HEK293 (cell line): ENCODE measurements at regions not wholly inside any gene's neighbourhood (a gene's known extent, or its start where the extent isn't known, plus 50 kb on each side); places are given as distances from the start of the nearest gene placed in this dataset.

Source experiments
- CTCF ChIA-PET: fragments of 350-600 bp; formaldehyde crosslinking; extraction: SDS; loops from one replicate; lab custom pipeline; 2021; ENCODE audit warnings: antibody characterized with exemption; lab: Yijun Ruan, JAX
- POLR2A ChIA-PET: fragments of 300-600 bp; formaldehyde crosslinking; extraction: SDS; loops from one replicate; lab custom pipeline; 2020; ENCODE audit warnings: antibody characterized with exemption, inconsistent platforms; lab: Yijun Ruan, JAX
- H3K27ac ChIP-seq: fragments of 200-500 bp; sonication (Bioruptor generic); 2 replicates; pipeline ENCODE4 v1.5.1; 2014; ENCODE audit warnings: low read depth, low read length, control low read depth, inconsistent platforms; ENCODE audit errors: extremely low read depth
- H3K36me3 ChIP-seq, 2 experiments: fragments of 200-500 bp in 1 of 2; sonication (Bioruptor generic) in 1 of 2; 1 replicate in 1 of 2; 2 replicates in 1 of 2; pipeline ENCODE4 v1.5.1; 2014 to 2017; ENCODE audit warnings: inconsistent platforms in 2 of 2, low read length in 2 of 2; ENCODE audit not compliant: control insufficient read depth in 2 of 2, insufficient read depth in 1 of 2
- H3K4me1 ChIP-seq: fragments of 200-500 bp; sonication (Bioruptor generic); 2 replicates; pipeline ENCODE4 v1.5.1; 2014; ENCODE audit warnings: mild to moderate bottlenecking, low read length, inconsistent platforms; ENCODE audit not compliant: control insufficient read depth, insufficient read depth
- H3K4me3 ChIP-seq: 2 replicates; pipeline ENCODE4 v1.5.1; 2011; ENCODE audit warnings: low read depth, mild to moderate bottlenecking, control low read depth, low read length, moderate library complexity
- H3K9me3 ChIP-seq: fragments of 200-500 bp; sonication (Bioruptor generic); 2 replicates; pipeline ENCODE4 v1.5.1; 2014; ENCODE audit warnings: low read depth, low read length, inconsistent platforms; ENCODE audit not compliant: control insufficient read depth, insufficient read depth
- GFI1B ChIP-seq: fragments of 450-650 bp; formaldehyde crosslinking; IDR thresholded peaks from 2 replicates; pipeline ENCODE4 v1.5.1; 2016; ENCODE audit warnings: missing biosample characterization, missing genetic modification characterization
- PRDM10 ChIP-seq: fragments of 450-650 bp; formaldehyde crosslinking; IDR thresholded peaks from 2 replicates; pipeline ENCODE4 v1.5.1; 2016; ENCODE audit warnings: missing biosample characterization, missing genetic modification characterization
- RBAK ChIP-seq: fragments of 450-650 bp; formaldehyde crosslinking; IDR thresholded peaks from 2 replicates; pipeline ENCODE4 v1.5.1; 2016; ENCODE audit warnings: missing biosample characterization, missing genetic modification characterization
- SETDB1 ChIP-seq: IDR thresholded peaks from one replicate; pipeline ENCODE4 v1.6.1; 2017; ENCODE audit warnings: mild to moderate bottlenecking, low read length, moderate library complexity, mixed read lengths; ENCODE audit not compliant: insufficient read length
- YY2 ChIP-seq: fragments of 450-650 bp; formaldehyde crosslinking; IDR thresholded peaks from 2 replicates; pipeline ENCODE4 v1.5.1; 2016; ENCODE audit warnings: missing biosample characterization, missing genetic modification characterization
- ZBTB1 ChIP-seq: fragments of 450-650 bp; formaldehyde crosslinking; IDR thresholded peaks from 2 replicates; pipeline ENCODE4 v1.5.1; 2016; ENCODE audit warnings: missing biosample characterization, missing genetic modification characterization
- ZFP3 ChIP-seq: fragments of 450-650 bp; formaldehyde crosslinking; IDR thresholded peaks from 2 replicates; pipeline ENCODE4 v1.5.1; 2016; ENCODE audit warnings: low read depth, missing biosample characterization, missing genetic modification characterization
- ZNF148 ChIP-seq: fragments of 450-650 bp; formaldehyde crosslinking; IDR thresholded peaks from 2 replicates; pipeline ENCODE4 v1.5.0; 2017; ENCODE audit warnings: missing biosample characterization, missing genetic modification characterization, borderline replicate concordance
- ZNF26 ChIP-seq: fragments of 450-650 bp; formaldehyde crosslinking; IDR thresholded peaks from 2 replicates; pipeline ENCODE4 v1.5.1; 2016; ENCODE audit warnings: missing biosample characterization, missing genetic modification characterization
- ZNF302 ChIP-seq: fragments of 450-650 bp; formaldehyde crosslinking; IDR thresholded peaks from 2 replicates; pipeline ENCODE4 v1.5.1; 2016; ENCODE audit warnings: missing biosample characterization, missing genetic modification characterization, low read depth
- ZNF350 ChIP-seq: fragments of 450-650 bp; formaldehyde crosslinking; IDR thresholded peaks from 2 replicates; pipeline ENCODE4 v1.5.0; 2017; ENCODE audit warnings: missing biosample characterization, mild to moderate bottlenecking, missing genetic modification characterization
- ZNF433 ChIP-seq: fragments of 450-650 bp; formaldehyde crosslinking; IDR thresholded peaks from 2 replicates; pipeline ENCODE4 v1.5.1; 2016; ENCODE audit warnings: missing biosample characterization, missing genetic modification characterization, low read depth
- ZNF473 ChIP-seq: fragments of 450-650 bp; formaldehyde crosslinking; IDR thresholded peaks from 2 replicates; pipeline ENCODE4 v1.5.1; 2017; ENCODE audit warnings: missing biosample characterization, missing genetic modification characterization
- ZNF549 ChIP-seq: fragments of 450-650 bp; IDR thresholded peaks from 2 replicates; pipeline ENCODE4 v1.5.1; 2018; ENCODE audit warnings: missing biosample characterization, missing genetic modification characterization, mild to moderate bottlenecking, inconsistent platforms, moderate library complexity
- ZNF571 ChIP-seq: fragments of 450-650 bp; formaldehyde crosslinking; IDR thresholded peaks from 2 replicates; pipeline ENCODE4 v1.5.0; 2017; ENCODE audit warnings: missing biosample characterization, missing genetic modification characterization
- ZNF585B ChIP-seq: fragments of 450-650 bp; formaldehyde crosslinking; IDR thresholded peaks from 2 replicates; pipeline ENCODE4 v1.5.1; 2016; ENCODE audit warnings: missing biosample characterization, missing genetic modification characterization
- ZNF610 ChIP-seq: fragments of 450-650 bp; formaldehyde crosslinking; IDR thresholded peaks from 2 replicates; pipeline ENCODE4 v1.5.1; 2016; ENCODE audit warnings: missing biosample characterization, missing genetic modification characterization, borderline replicate concordance
- ZNF692 ChIP-seq: fragments of 450-650 bp; formaldehyde crosslinking; IDR thresholded peaks from 2 replicates; pipeline ENCODE4 v1.5.1; 2016; ENCODE audit warnings: missing biosample characterization, missing genetic modification characterization
- ZNF701 ChIP-seq: fragments of 450-650 bp; formaldehyde crosslinking; IDR thresholded peaks from 2 replicates; pipeline ENCODE4 v1.5.1; 2016; ENCODE audit warnings: missing biosample characterization, missing genetic modification characterization
- ZNF76 ChIP-seq: fragments of 450-650 bp; formaldehyde crosslinking; IDR thresholded peaks from 2 replicates; pipeline ENCODE4; 2016; ENCODE audit warnings: low read depth, missing biosample characterization, missing genetic modification characterization, borderline replicate concordance

- TF ChIP-seq ZFP3 (tag by site-specific recombination): no peak
- no peak for TF ChIP-seq RBAK (tag by site-specific recombination)
- no peak for TF ChIP-seq GFI1B
These were observed 285.2 kb downstream of the IRF8 start (continued) for GRCh38 chr16:86184185-86184584.

GRCh38 chr16:86185089-86185488 lies 286.1 kb downstream of the IRF8 start:
- no peak overlapping the region for H3K27ac ChIP-seq
- TF ChIP-seq ZNF76 (tag by site-specific recombination) (no peak), ZNF350 (no peak), ZNF473 (tag by site-specific recombination) (no peak), ZNF433 (tag by site-specific recombination) (no peak), ZBTB1 (tag by site-specific recombination) (no peak), ZNF302 (tag by site-specific recombination) (no peak), ZNF549 (tag by site-specific recombination) (no peak), ZNF610 (tag by site-specific recombination) (no peak), ZNF571 (tag by site-specific recombination) (no peak), YY2 (no peak), ZNF26 (tag by site-specific recombination) (no peak), ZNF692 (tag by site-specific recombination) (no peak), SETDB1 (no peak), PRDM10 (tag by site-specific recombination) (no peak)
- ChIA-PET CTCF (interaction anchor here (0.6 to 0.9 kb wide), 2 partner anchors 89 to 325 kb away, joined by 3 read pairs; partner anchors contain the start of gene FOXF1), POLR2A (no interaction called here)
- no peaks in the 10 kb centered on the region for H3K9me3 ChIP-seq
- H3K36me3 ChIP-seq: no peaks in the 10 kb centered on the region
- no peaks in the 10 kb centered on the region for H3K4me1 ChIP-seq
- no peak overlapping the region for H3K4me3 ChIP-seq

GRCh38 chr16:86186313-86186712 lies 287.4 kb downstream of the IRF8 start:
- Histone ChIP-seq H3K36me3 (no peaks in the 10 kb centered on the region), H3K4me1 (no peaks in the 10 kb centered on the region), H3K9me3 (no peaks in the 10 kb centered on the region), H3K27ac (no peak overlapping the region), H3K4me3 (no peak overlapping the region)
- CTCF ChIA-PET: no interaction called here
- POLR2A ChIA-PET: no interaction called here
- TF ChIP-seq ZNF585B (no peak), ZNF701 (tag by site-specific recombination) (no peak), ZNF148 (tag by site-specific recombination) (no peak)
